GM12878 (cell line): ENCODE measurements at regions not wholly inside any gene's neighbourhood (a gene's known extent, or its start where the extent isn't known, plus 50 kb on each side); places are given as distances from the start of the nearest gene placed in this dataset.

Experiments
- PBX3 ChIP-seq: IDR thresholded peaks from 2 replicates; pipeline ENCODE4 v1.6.1; 2011; ENCODE audit warnings: mild to moderate bottlenecking, low read depth, low read length, moderate library complexity; ENCODE audit not compliant: insufficient replicate concordance
- TF ChIP-seq, protein P1 (sequence below): IDR thresholded peaks from 2 replicates; pipeline ENCODE4 v1.6.1; 2011; ENCODE audit warnings: low read depth, low read length, improper control_type of control experiment, borderline replicate concordance
- TF ChIP-seq, protein P2 (sequence below), 3 experiments: IDR thresholded peaks in 2 of 3; conservative IDR thresholded peaks in 1 of 3; 2 replicates each; pipeline ENCODE4 v1.5.1; 2011; ENCODE audit warnings: low read depth in 3 of 3, low read length in 3 of 3, mild to moderate bottlenecking in 3 of 3, control low read depth in 2 of 3, moderate library complexity in 2 of 3, inconsistent platforms in 1 of 3, mixed read lengths in 1 of 3; ENCODE audit not compliant: control insufficient read depth in 2 of 3, insufficient read depth in 1 of 3; ENCODE audit errors: extremely low read depth in 1 of 3

GRCh38 chr20:7214081-7214740 is 446.7 kb downstream of the BMP2 start:
- TF ChIP-seq, protein P1, sequence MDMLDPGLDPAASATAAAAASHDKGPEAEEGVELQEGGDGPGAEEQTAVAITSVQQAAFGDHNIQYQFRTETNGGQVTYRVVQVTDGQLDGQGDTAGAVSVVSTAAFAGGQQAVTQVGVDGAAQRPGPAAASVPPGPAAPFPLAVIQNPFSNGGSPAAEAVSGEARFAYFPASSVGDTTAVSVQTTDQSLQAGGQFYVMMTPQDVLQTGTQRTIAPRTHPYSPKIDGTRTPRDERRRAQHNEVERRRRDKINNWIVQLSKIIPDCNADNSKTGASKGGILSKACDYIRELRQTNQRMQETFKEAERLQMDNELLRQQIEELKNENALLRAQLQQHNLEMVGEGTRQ, result no peak
- TF ChIP-seq, protein P2, sequence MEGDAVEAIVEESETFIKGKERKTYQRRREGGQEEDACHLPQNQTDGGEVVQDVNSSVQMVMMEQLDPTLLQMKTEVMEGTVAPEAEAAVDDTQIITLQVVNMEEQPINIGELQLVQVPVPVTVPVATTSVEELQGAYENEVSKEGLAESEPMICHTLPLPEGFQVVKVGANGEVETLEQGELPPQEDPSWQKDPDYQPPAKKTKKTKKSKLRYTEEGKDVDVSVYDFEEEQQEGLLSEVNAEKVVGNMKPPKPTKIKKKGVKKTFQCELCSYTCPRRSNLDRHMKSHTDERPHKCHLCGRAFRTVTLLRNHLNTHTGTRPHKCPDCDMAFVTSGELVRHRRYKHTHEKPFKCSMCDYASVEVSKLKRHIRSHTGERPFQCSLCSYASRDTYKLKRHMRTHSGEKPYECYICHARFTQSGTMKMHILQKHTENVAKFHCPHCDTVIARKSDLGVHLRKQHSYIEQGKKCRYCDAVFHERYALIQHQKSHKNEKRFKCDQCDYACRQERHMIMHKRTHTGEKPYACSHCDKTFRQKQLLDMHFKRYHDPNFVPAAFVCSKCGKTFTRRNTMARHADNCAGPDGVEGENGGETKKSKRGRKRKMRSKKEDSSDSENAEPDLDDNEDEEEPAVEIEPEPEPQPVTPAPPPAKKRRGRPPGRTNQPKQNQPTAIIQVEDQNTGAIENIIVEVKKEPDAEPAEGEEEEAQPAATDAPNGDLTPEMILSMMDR (IDR thresholded peaks at IDR 0.05 in 2 of 3, conservative IDR thresholded peaks at IDR 0.05 in 1 of 3; ENCODE audit: control insufficient read depth in 2 of 3, extremely low read depth in 1 of 3, insufficient read depth in 1 of 3, low read depth in 3 of 3, low read length in 3 of 3), result no peak
- TF ChIP-seq PBX3, result no peak
